PC-9 (cell line): ENCODE measurements at regions not wholly inside any gene's neighbourhood (a gene's known extent, or its start where the extent isn't known, plus 50 kb on each side); places are given as distances from the start of the nearest gene placed in this dataset.

Experiments
- BruUV-seq: library from RNA; stranded (reverse); fragments of 400-500 nt; replicated peaks from 2 replicates; lab custom pipeline; 2021; lab: Mats Ljungman, UMichigan
- CTCF ChIA-PET: fragments of 300-600 bp; sonication (Branson Sonifier 250); formaldehyde crosslinking; loops from one replicate; lab custom pipeline; 2022; ENCODE audit warnings: antibody characterized with exemption; lab: Charles Lee
- POLR2A ChIA-PET: fragments of 300-600 bp; sonication (Branson Sonifier 250); formaldehyde crosslinking; loops from one replicate; lab custom pipeline; 2022; ENCODE audit warnings: antibody characterized with exemption; ENCODE audit not compliant: unreplicated experiment; lab: Charles Lee
- DNase-seq, 2 experiments: peaks; one replicate each; pipeline versions ENCODE4 v3.0.0 to v3.0.0-alpha.2; 2015 to 2022; ENCODE audit warnings: mixed read lengths in 1 of 2
- H2AFZ ChIP-seq: fragments of 200-600 bp; sonication (generic); 2 replicates; pipeline ENCODE4 v1.8.1; 2017; ENCODE audit warnings: antibody characterized with exemption
- H3F3A ChIP-seq: fragments of 200-600 bp; sonication (generic); 2 replicates; pipeline ENCODE4 v1.8.1; 2017; ENCODE audit warnings: antibody characterized with exemption, mild to moderate bottlenecking, low read depth; ENCODE audit not compliant: insufficient read depth
- H3K27ac ChIP-seq: fragments of 200-600 bp; sonication (generic); 2 replicates; pipeline ENCODE4 v1.6.1; 2016; ENCODE audit warnings: mixed run types
- H3K27me3 ChIP-seq: fragments of 200-600 bp; sonication (generic); 2 replicates; pipeline ENCODE4 v1.6.1; 2016; ENCODE audit warnings: low read depth, mixed run types; ENCODE audit not compliant: insufficient read depth
- H3K36me3 ChIP-seq: fragments of 200-600 bp; sonication (generic); 2 replicates; pipeline ENCODE4 v1.6.1; 2016; ENCODE audit warnings: low read depth, mixed run types
- H3K4me1 ChIP-seq: fragments of 200-600 bp; sonication (generic); replicated peaks from 2 replicates; pipeline ENCODE4 v1.6.1; 2016; ENCODE audit warnings: mixed run types; ENCODE audit not compliant: insufficient read depth
- H3K4me2 ChIP-seq: fragments of 200-600 bp; sonication (generic); 2 replicates; pipeline ENCODE4 v1.6.1; 2017; ENCODE audit warnings: mixed run types
- H3K4me3 ChIP-seq: fragments of 200-600 bp; sonication (generic); 2 replicates; pipeline ENCODE4 v1.6.1; 2016; ENCODE audit warnings: mixed run types
- H3K79me2 ChIP-seq: fragments of 200-600 bp; sonication (generic); 2 replicates; pipeline ENCODE4 v1.6.1; 2017; ENCODE audit warnings: low read depth, mixed run types
- H3K9me2 ChIP-seq: fragments of 200-600 bp; sonication (generic); 2 replicates; pipeline ENCODE4 v1.8.1; 2017; ENCODE audit warnings: mild to moderate bottlenecking; ENCODE audit not compliant: insufficient read depth
- H3K9me3 ChIP-seq: fragments of 200-600 bp; sonication (generic); 2 replicates; pipeline ENCODE4 v1.8.1; 2016; ENCODE audit warnings: low read depth; ENCODE audit not compliant: insufficient read depth
- H4K20me1 ChIP-seq: fragments of 200-600 bp; sonication (generic); 2 replicates; pipeline ENCODE4 v1.8.1; 2017; ENCODE audit not compliant: insufficient read depth
- CTCF ChIP-seq: fragments of 200-600 bp; sonication (generic); conservative IDR thresholded peaks from 2 replicates; pipeline ENCODE4 v1.6.1; 2017; ENCODE audit warnings: mixed run types, antibody characterized with exemption, mild to moderate bottlenecking, moderate library complexity
- EZH2 ChIP-seq: fragments of 200-600 bp; sonication (generic); IDR thresholded peaks from 2 replicates; pipeline ENCODE4 v1.8.0; 2017; ENCODE audit warnings: antibody characterized with exemption, low read depth
- intact Hi-C: fragments of 100-400 bp; cut with micrococcal nuclease; formaldehyde crosslinking; loops from one replicate; pipeline ENCODE4 v1.10.0; 2022; ENCODE audit not compliant: unreplicated experiment

DNA sequence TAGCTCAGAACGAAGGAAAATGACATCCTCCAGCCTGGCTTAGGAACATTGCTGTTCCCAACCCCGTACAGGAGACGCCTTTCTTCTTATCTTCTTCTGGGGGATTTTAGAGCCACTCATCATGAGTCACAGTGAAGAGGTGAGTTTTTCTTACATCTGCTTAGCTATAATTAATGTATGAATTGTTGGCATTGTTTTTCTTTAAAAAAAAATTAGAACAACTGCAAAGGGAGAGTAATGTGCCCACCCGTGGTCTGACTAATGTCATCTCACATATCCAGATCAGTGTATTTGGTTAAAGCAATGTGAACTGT, 310.6 kb upstream of the TSHZ3 start:
- BruUV-seq, result no TSS peak
- POLR2A ChIA-PET, result no interaction called here

GRCh38 chr19:31664096-31664495, 314.9 kb upstream of the TSHZ3 start:
- Histone ChIP-seq H3F3A (no peaks in the 10 kb centered on the region), H2AFZ (no peak overlapping the region), H3K79me2 (no peaks in the 10 kb centered on the region), H3K9me3 (no peaks in the 10 kb centered on the region), H3K36me3 (no peaks in the 10 kb centered on the region), H4K20me1 (no peaks in the 10 kb centered on the region), H3K4me2 (no peak overlapping the region), H3K27ac (no peak overlapping the region), H3K27me3 (peaks cover 44% of the 10 kb centered on the region), H3K4me1 (no peaks in the 10 kb centered on the region), H3K9me2 (no peaks in the 10 kb centered on the region), H3K4me3 (no peak overlapping the region)
- ChIA-PET POLR2A (no interaction called here), CTCF (no interaction called here)
- TF ChIP-seq CTCF (no peak), EZH2 (no peak)
- no peak for DNase-seq
- no TSS peak for BruUV-seq
- intact Hi-C loops, result no loop called here

More for the DNA sequence above, 310.6 kb upstream of the TSHZ3 start:
- Histone ChIP-seq H3K4me2 (no peak overlapping the region), H3K4me3 (no peak overlapping the region), H3K9me3 (no peaks in the 10 kb centered on the region), H3K36me3 (no peaks in the 10 kb centered on the region), H3K27ac (no peak overlapping the region), H3K79me2 (no peaks in the 10 kb centered on the region), H3K4me1 (no peaks in the 10 kb centered on the region), H2AFZ (no peak overlapping the region), H3K9me2 (no peaks in the 10 kb centered on the region), H3K27me3 (peaks cover 37% of the 10 kb centered on the region), H3F3A (no peaks in the 10 kb centered on the region), H4K20me1 (no peaks in the 10 kb centered on the region)
- TF ChIP-seq EZH2 (no peak), CTCF (no peak)
- intact Hi-C loops, result no loop called here
- CTCF ChIA-PET, result no interaction called here
- no peak for DNase-seq

DNA sequence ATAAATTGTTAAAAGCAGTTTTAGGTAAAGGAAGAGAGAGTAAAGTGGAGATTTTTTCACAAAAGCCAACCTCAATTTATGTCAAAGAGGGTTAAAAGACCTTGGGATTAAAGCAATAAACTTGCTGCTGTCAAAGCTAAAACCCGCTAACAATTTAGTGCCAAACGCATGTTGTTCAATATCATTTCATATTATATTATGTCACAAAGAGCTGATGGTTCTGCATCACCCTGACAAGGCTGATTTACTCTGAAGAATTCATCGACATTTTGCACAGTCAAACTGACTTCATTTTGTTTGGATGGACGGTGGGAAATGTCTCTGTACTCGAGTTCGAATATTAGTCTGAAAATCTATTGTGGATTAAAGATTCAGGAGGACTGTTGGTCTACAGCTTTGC, 315.8 kb upstream of the TSHZ3 start:
- no peak overlapping the region for H3K4me2 ChIP-seq
- no TSS peak for BruUV-seq
- H3K36me3 ChIP-seq, result no peaks in the 10 kb centered on the region
- H2AFZ ChIP-seq, result no peak overlapping the region
- no peaks in the 10 kb centered on the region for H3K4me1 ChIP-seq
- no peak overlapping the region for H3K27ac ChIP-seq
- no peaks in the 10 kb centered on the region for H3F3A ChIP-seq
- no peak for TF ChIP-seq EZH2
- TF ChIP-seq CTCF, result no peak
- H3K27me3 ChIP-seq, result peaks cover 39% of the 10 kb centered on the region
- DNase-seq, result no peak
- H4K20me1 ChIP-seq, result no peaks in the 10 kb centered on the region
- POLR2A ChIA-PET, result no interaction called here
- no peaks in the 10 kb centered on the region for H3K9me2 ChIP-seq
- CTCF ChIA-PET, result no interaction called here
- intact Hi-C loops, result no loop called here
- no peak overlapping the region for H3K4me3 ChIP-seq
- no peaks in the 10 kb centered on the region for H3K79me2 ChIP-seq
- H3K9me3 ChIP-seq, result no peaks in the 10 kb centered on the region
